Ovary (tissue), 7 donors: ENCODE measurements at regions not wholly inside any gene's neighbourhood (a gene's known extent, or its start where the extent isn't known, plus 50 kb on each side); places are given as distances from the start of the nearest gene placed in this dataset.
"Not testable (repeated sequence)": the region's sequence is repeated elsewhere in the genome, so short reads cannot be mapped to it uniquely, and the experiment has no call there.

Experiments used
- DNase-seq, 5 donors: peaks; one replicate each; pipeline ENCODE4 v3.0.0-alpha.2; 2019 to 2020
- H3K27ac ChIP-seq, 2 donors: fragments of 200-600 bp; one replicate each; pipeline versions ENCODE4 v1.5.1 to v1.8.0; 2019 to 2022
- H3K27me3 ChIP-seq: fragments of 200-600 bp; one replicate; pipeline ENCODE4 v1.8.0; 2022
- H3K36me3 ChIP-seq: fragments of 200-600 bp; sonication (generic); one replicate; pipeline ENCODE4 v1.5.1; 2019
- H3K4me1 ChIP-seq: one replicate; pipeline ENCODE4 v1.8.1; 2013; ENCODE audit warnings: mild to moderate bottlenecking, moderate library complexity; ENCODE audit not compliant: insufficient read depth
- H3K4me3 ChIP-seq: fragments of 200-600 bp; sonication (generic); one replicate; pipeline ENCODE4 v1.5.1; 2017
- H3K9me3 ChIP-seq, 2 donors: fragments of 200-600 bp in 1 of 2; sonication (generic) in 1 of 2; one replicate each; pipeline versions ENCODE4 v1.5.1 to v1.8.1; 2013 to 2019; ENCODE audit warnings: mild to moderate bottlenecking in 1 of 2, moderate library complexity in 1 of 2
- CTCF ChIP-seq, 3 donors: fragments of 450-650 bp in 2 of 3; fragments of 200-600 bp in 1 of 3; IDR thresholded peaks; one replicate each; pipeline versions ENCODE4 v1.5.1 to v1.8.0; 2016 to 2022; ENCODE audit warnings: antibody characterized with exemption in 3 of 3, mild to moderate bottlenecking in 1 of 3
- EP300 ChIP-seq: sonication (generic); formaldehyde crosslinking; IDR thresholded peaks from one replicate; pipeline ENCODE4 v1.6.1; 2017; ENCODE audit warnings: antibody characterized with exemption
- POLR2A ChIP-seq: fragments of 450-650 bp; IDR thresholded peaks from one replicate; pipeline ENCODE4 v1.6.1; 2017; ENCODE audit warnings: antibody characterized with exemption, mild to moderate bottlenecking, moderate library complexity
- WGBS, 3 donors: extraction: QIAGEN DNeasy Blood & Tissue Kit in 1 of 3; methylation state at CpG; one replicate each; pipeline versions ENCODE4 v1.1.5 to v1.1.7; 2013 to 2017; 5-methylcytosine and 5-hydroxymethylcytosine counted together
- intact Hi-C, 4 donors: fragments of 100-400 bp; cut with DNase I; formaldehyde crosslinking; loops; one replicate each; pipeline versions ENCODE4 v1.11.0 to v1.15.1; 2022 to 2023
- donor health status: DM: no; HTN: no; CAD: no; lungs with moderate emphysema.
- donor health status: DM: no; HTN: no; CAD: no.
- donor health status: Bipolar disorder and iron deficiency.
- donor health status: DM: no; HTN: no; CAD: no.
- donor health status: DM: yes; HTN: yes; CAD: no.

- Histone ChIP-seq H3K9me3 (no peaks in the 10 kb centered on the region), H3K27me3 (no peaks in the 10 kb centered on the region), H3K4me1 (no peaks in the 10 kb centered on the region), H3K4me3 (no peak overlapping the region), H3K36me3 (no peaks in the 10 kb centered on the region), H3K27ac (no peak overlapping the region)
- TF ChIP-seq POLR2A (no peak), EP300 (no peak), CTCF (IDR thresholded peaks at IDR 0.05) (no peak)
- intact Hi-C loops = no loop called here
- no peak for DNase-seq
- 18 to 32% (median 30%) methylated on average over 1 of the region's 1 CpG for whole genome bisulfite sequencing, 3 donors
Observed at GRCh38 chr4:177802162-177802561, 359.9 kb upstream of the AGA start.

GRCh38 chr4:177802661-177803060, 360.4 kb upstream of the AGA start:
- Histone ChIP-seq H3K9me3 (no peaks in the 10 kb centered on the region), H3K27me3 (no peaks in the 10 kb centered on the region), H3K4me1 (no peaks in the 10 kb centered on the region), H3K36me3 (no peaks in the 10 kb centered on the region), H3K4me3 (no peak overlapping the region), H3K27ac (no peak overlapping the region)
- DNase-seq = no peak
- WGBS, 3 donors = 94 to 96% (median 95%) methylated on average over 1 of the region's 1 CpG
- intact Hi-C loops = no loop called here
- TF ChIP-seq EP300 (no peak), POLR2A (no peak), CTCF (IDR thresholded peaks at IDR 0.05) (no peak)

GRCh38 chr4:177803151-177803550, 360.9 kb upstream of the AGA start:
- Histone ChIP-seq H3K4me3 (no peak overlapping the region), H3K9me3 (no peaks in the 10 kb centered on the region), H3K27me3 (no peaks in the 10 kb centered on the region), H3K36me3 (no peaks in the 10 kb centered on the region), H3K4me1 (no peaks in the 10 kb centered on the region), H3K27ac (no peak overlapping the region)
- TF ChIP-seq POLR2A (no peak), EP300 (no peak), CTCF (IDR thresholded peaks at IDR 0.05) (no peak)
- no peak for DNase-seq
- WGBS, 3 donors = 66 to 76% (median 69%) methylated on average over 3 of the region's 3 CpGs
- intact Hi-C loops = no loop called here

- intact Hi-C loops = loop anchor here in 1 of 4 donors (5.0 kb wide), 1 partner anchor 218 kb away; no protein-coding TSS in a partner anchor
- H3K36me3 ChIP-seq = no peaks in the 10 kb centered on the region
- 77 to 78% (median 78%) methylated on average over 3 of the region's 3 CpGs for WGBS, 3 donors
- H3K4me1 ChIP-seq = no peaks in the 10 kb centered on the region
- H3K27me3 ChIP-seq = no peaks in the 10 kb centered on the region
- no peaks in the 10 kb centered on the region for H3K9me3 ChIP-seq
- H3K4me3 ChIP-seq = no peak overlapping the region
- TF ChIP-seq CTCF (IDR thresholded peaks at IDR 0.05) = no peak
- no peak for TF ChIP-seq POLR2A
- no peak for TF ChIP-seq EP300
- no peak overlapping the region for H3K27ac ChIP-seq
- DNase-seq = no peak
Observed at GRCh38 chr4:177809791-177810190, 367.6 kb upstream of the AGA start.

GRCh38 chr4:177810220-177810619, 368.0 kb upstream of the AGA start:
- WGBS, 3 donors = 68 to 69% (median 69%) methylated on average over 4 of the region's 4 CpGs
- Histone ChIP-seq H3K4me3 (no peak overlapping the region), H3K36me3 (no peaks in the 10 kb centered on the region), H3K27me3 (no peaks in the 10 kb centered on the region), H3K4me1 (no peaks in the 10 kb centered on the region), H3K9me3 (no peaks in the 10 kb centered on the region), H3K27ac (no peak overlapping the region)
- no peak for DNase-seq
- intact Hi-C loops = no loop called here
- TF ChIP-seq POLR2A = no peak
- TF ChIP-seq EP300 = no peak
- no peak for TF ChIP-seq CTCF (IDR thresholded peaks at IDR 0.05)

- H3K9me3 ChIP-seq, H3K27me3 ChIP-seq, H3K36me3 ChIP-seq, H3K27ac ChIP-seq, intact Hi-C loops, H3K4me1 ChIP-seq, H3K4me3 ChIP-seq, DNase-seq: not testable (repeated sequence)
- 84 to 87% (median 87%) methylated on average over 4 of the region's 4 CpGs for WGBS, 3 donors
Observed at GRCh38 chr4:177818392-177818791, 376.2 kb upstream of the AGA start.
